Heart right ventricle (tissue), 16 donors: ENCODE measurements at regions not wholly inside any gene's neighbourhood (a gene's known extent, or its start where the extent isn't known, plus 50 kb on each side); places are given as distances from the start of the nearest gene placed in this dataset.

ENCODE experiments used
- ATAC-seq, 8 donors: fragments of 200-7000 bp; cut with Tn5 transposase; one replicate each; pipeline ENCODE4 v1.9.1; 2020; ENCODE audit warnings: mild to moderate bottlenecking in 8 of 8, moderate library complexity in 8 of 8, moderate number of reproducible peaks in 1 of 8
- DNase-seq, 2 donors: peaks; one replicate each; pipeline ENCODE4 v3.0.0-alpha.2; 2020
- H3K27ac ChIP-seq, 10 donors: fragments of 200-600 bp; sonication (generic) in 2 of 10; one replicate each; pipeline versions ENCODE4 v1.5.0 to v1.8.0; 2020 to 2022; ENCODE audit warnings: mild to moderate bottlenecking in 3 of 10
- H3K27me3 ChIP-seq, 7 donors: fragments of 200-600 bp; one replicate each; pipeline ENCODE4 v1.8.0; 2021 to 2022; ENCODE audit warnings: mild to moderate bottlenecking in 2 of 7
- H3K36me3 ChIP-seq, 9 donors: fragments of 200-600 bp; sonication (generic) in 1 of 9; one replicate each; pipeline versions ENCODE4 v1.5.0 to v1.8.0; 2020 to 2022; ENCODE audit warnings: mild to moderate bottlenecking in 2 of 9
- H3K4me1 ChIP-seq, 9 donors: fragments of 200-600 bp; sonication (generic) in 1 of 9; one replicate each; pipeline versions ENCODE4 v1.5.0 to v1.8.0; 2020 to 2022; ENCODE audit warnings: mild to moderate bottlenecking in 4 of 9
- H3K4me3 ChIP-seq, 10 donors: fragments of 200-600 bp; sonication (generic) in 2 of 10; one replicate each; pipeline versions ENCODE4 v1.5.0 to v1.8.0; 2020 to 2022; ENCODE audit warnings: mild to moderate bottlenecking in 7 of 10, moderate library complexity in 2 of 10
- H3K9me3 ChIP-seq, 11 donors: fragments of 200-600 bp in 10 of 11; sonication (generic) in 2 of 11; one replicate each; pipeline versions ENCODE4 v1.5.0 to v1.8.0; 2013 to 2022; ENCODE audit warnings: mild to moderate bottlenecking in 2 of 11, control low read depth in 1 of 11, moderate library complexity in 1 of 11
- CTCF ChIP-seq, 9 donors: fragments of 200-600 bp; sonication (generic) in 2 of 9; IDR thresholded peaks; one replicate each; pipeline versions ENCODE4 v1.5.0 to v1.8.0; 2021 to 2022; ENCODE audit warnings: antibody characterized with exemption in 9 of 9, mild to moderate bottlenecking in 5 of 9, moderate library complexity in 1 of 9
- WGBS, 2 donors: extraction: QIAGEN DNeasy Blood & Tissue Kit; methylation state at CpG; one replicate each; pipeline ENCODE4 v1.1.7; 2013; ENCODE audit warnings: inconsistent platforms in 1 of 2; 5-methylcytosine and 5-hydroxymethylcytosine counted together
- intact Hi-C, 10 donors: fragments of 100-400 bp; cut with DNase I; formaldehyde crosslinking; loops; one replicate each; pipeline versions ENCODE4 v1.11.1 to v1.14.2; 2022
- donor health status: Arrhythmogenic right ventricular cardiomyopathy.
- donor health status: ischemic (EF 13 %, LVEDD 7.1; RV severe dilation, severe dysfunction).
- donor health status: healthy with polysubstance abuse.
- donor health status: DM: no; HTN: yes; CAD: no.
- donor health status: DM: no; HTN: no; CAD: no.
- donor health status: ischemic (EF 25% LVEDD 6.9; RV normal size, moderate dysfunction).
- donor health status: ischemic (EF 25% LVEDD 5.7; RV mildly dilated, moderate dysfunction).
- donor health status: healthy.
- donor health status: DM: yes; HTN: yes; CAD: no.
- donor health status: Ischemic cardiomyopathy.
- donor health status: ischemic (EF 35%, LVEDD 5.7; RV mildly dilated, moderate dysfunction).
- donor health status: nonischemic (EF 11% LVEDD 7.7; RV severe dilation, severe dysfunction).
- donor health status: DM: yes; HTN: yes; CAD: no.
- donor health status: PGD.
- donor health status: ischemic (EF 29% LVEDD 5.4; RV normal size, mild dysfunction).
- donor health status: nonischemic (EF 23%, LVEDD 6.1; RV moderate dilation, normal function).

GRCh38 chr14:49527221-49527620 lies 59.0 kb downstream of the RPS29 start:
- Histone ChIP-seq H3K36me3 (no peaks in the 10 kb centered on the region), H3K4me1 (no peaks in the 10 kb centered on the region), H3K4me3 (no peak overlapping the region), H3K27ac (no peak overlapping the region), H3K9me3 (peaks cover 0 to 5% (median 0%) of the 10 kb centered on the region in 11 donors), H3K27me3 (no peaks in the 10 kb centered on the region)
- intact Hi-C loops = no loop called here
- WGBS, 2 donors = 25 to 26% methylated on average over 1 of the region's 1 CpG
- no peak for DNase-seq
- no peak for ATAC-seq
- no peak for TF ChIP-seq CTCF (IDR thresholded peaks at IDR 0.05)

- no peak for DNase-seq
- no peaks in the 10 kb centered on the region for H3K36me3 ChIP-seq
- TF ChIP-seq CTCF (IDR thresholded peaks at IDR 0.05) = no peak
- no peak overlapping the region for H3K27ac ChIP-seq
- no peak overlapping the region for H3K4me3 ChIP-seq
- intact Hi-C loops = no loop called here
- no peaks in the 10 kb centered on the region for H3K4me1 ChIP-seq
- H3K9me3 ChIP-seq = peaks cover 0 to 5% (median 0%) of the 10 kb centered on the region in 11 donors
- H3K27me3 ChIP-seq = no peaks in the 10 kb centered on the region
- ATAC-seq = no peak
Observed at GRCh38 chr14:49526101-49526500, 60.1 kb downstream of the RPS29 start.

- no peak for DNase-seq
- H3K9me3 ChIP-seq = no peaks in the 10 kb centered on the region
- no peaks in the 10 kb centered on the region for H3K36me3 ChIP-seq
- intact Hi-C loops = no loop called here
- TF ChIP-seq CTCF (IDR thresholded peaks at IDR 0.05) = no peak
- no peaks in the 10 kb centered on the region for H3K4me1 ChIP-seq
- no peak for ATAC-seq
- WGBS, 2 donors = 67 to 73% methylated on average over 3 of the region's 3 CpGs
- H3K27me3 ChIP-seq = no peaks in the 10 kb centered on the region
- H3K4me3 ChIP-seq = no peak overlapping the region
- H3K27ac ChIP-seq = no peak overlapping the region
Observed at GRCh38 chr14:49516286-49516685, 69.9 kb downstream of the RPS29 start.

GRCh38 chr14:49512571-49512970 lies 73.6 kb downstream of the RPS29 start:
- intact Hi-C loops = no loop called here
- DNase-seq (no peak), ATAC-seq (no peak)
- Histone ChIP-seq H3K9me3 (peaks cover 0 to 16% (median 0%) of the 10 kb centered on the region in 11 donors), H3K27me3 (no peaks in the 10 kb centered on the region), H3K4me3 (no peak overlapping the region), H3K36me3 (no peaks in the 10 kb centered on the region), H3K27ac (no peak overlapping the region), H3K4me1 (no peaks in the 10 kb centered on the region)
- TF ChIP-seq CTCF (IDR thresholded peaks at IDR 0.05) = no peak

- H3K36me3 ChIP-seq = no peaks in the 10 kb centered on the region
- H3K27me3 ChIP-seq = no peaks in the 10 kb centered on the region
- 44 to 57% methylated on average over 3 of the region's 3 CpGs for WGBS, 2 donors
- H3K9me3 ChIP-seq = peaks cover 0 to 16% (median 0%) of the 10 kb centered on the region in 11 donors
- no peak for DNase-seq
- no peak overlapping the region for H3K27ac ChIP-seq
- no peak overlapping the region for H3K4me3 ChIP-seq
- intact Hi-C loops = no loop called here
- TF ChIP-seq CTCF (IDR thresholded peaks at IDR 0.05) = no peak
- H3K4me1 ChIP-seq = no peaks in the 10 kb centered on the region
- ATAC-seq = peak in 2 of 8 donors; percentile 15 to 38
Observed at GRCh38 chr14:49512147-49512551, 74.0 kb downstream of the RPS29 start.
